Right ventricle myocardium superior (tissue), 1 donor: ENCODE measurements at regions not wholly inside any gene's neighbourhood (a gene's known extent, or its start where the extent isn't known, plus 50 kb on each side); places are given as distances from the start of the nearest gene placed in this dataset.
A peak's percentile ranks its signal among the peaks of the same experiment; 100 is the strongest.
"Not testable (repeated sequence)": the region's sequence is repeated elsewhere in the genome, so short reads cannot be mapped to it uniquely, and the experiment has no call there.

Experiments
- ATAC-seq: fragments of 200-7000 bp; cut with Tn5 transposase; one replicate; pipeline ENCODE4 v1.9.1; 2020; ENCODE audit warnings: mild to moderate bottlenecking; ENCODE audit not compliant: poor library complexity
- DNase-seq: peaks from one replicate; pipeline ENCODE4 v3.0.0-alpha.2; 2020
- intact Hi-C: fragments of 100-400 bp; cut with DNase I; formaldehyde crosslinking; loops from one replicate; pipeline ENCODE4 v1.11.2; 2022
- donor health status: DM: no; HTN: yes; CAD: no; lungs with severe emphysema.

DNA sequence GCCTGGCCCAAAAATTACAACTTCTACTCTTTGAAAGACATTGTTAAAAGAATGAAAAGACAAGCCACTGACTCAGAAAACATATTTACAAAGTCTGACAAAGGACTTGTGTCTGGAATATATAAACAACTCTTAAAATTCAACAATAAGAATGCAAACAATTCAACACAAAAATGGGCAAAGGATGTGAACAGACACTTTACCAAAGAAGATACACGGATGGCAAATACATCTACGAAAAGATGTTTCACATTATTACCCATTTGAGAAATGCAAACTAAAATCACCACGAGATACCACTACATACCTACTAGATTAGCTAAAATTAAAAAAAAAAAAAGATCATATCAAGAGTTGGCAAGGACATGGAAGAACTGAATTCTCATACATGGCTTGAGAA lies 80.8 kb upstream of the METRNL start:
- DNase-seq, result no peak
- intact Hi-C loops, result no loop called here
- ATAC-seq, result no peak

DNA sequence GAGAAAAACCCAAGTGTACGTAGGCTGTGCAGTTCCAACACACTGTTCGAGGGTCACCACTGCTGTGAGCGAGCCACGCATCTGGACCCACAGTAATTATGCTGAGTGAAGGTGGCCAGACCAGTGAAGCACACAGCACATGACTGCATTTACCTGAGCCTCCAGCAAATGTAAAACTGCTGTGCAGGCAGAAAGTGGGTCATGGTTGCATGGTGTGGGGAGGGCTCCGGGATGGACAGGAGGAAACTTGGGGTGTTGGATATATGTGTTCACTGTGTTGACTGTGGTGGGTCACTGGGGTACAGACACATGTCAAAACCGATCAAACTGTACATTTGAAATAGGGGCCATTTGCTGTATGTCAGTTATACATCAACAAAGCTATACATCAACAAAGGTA lies 78.7 kb upstream of the METRNL start:
- DNase-seq, result no peak
- no peak for ATAC-seq
- intact Hi-C loops, result no loop called here

DNA sequence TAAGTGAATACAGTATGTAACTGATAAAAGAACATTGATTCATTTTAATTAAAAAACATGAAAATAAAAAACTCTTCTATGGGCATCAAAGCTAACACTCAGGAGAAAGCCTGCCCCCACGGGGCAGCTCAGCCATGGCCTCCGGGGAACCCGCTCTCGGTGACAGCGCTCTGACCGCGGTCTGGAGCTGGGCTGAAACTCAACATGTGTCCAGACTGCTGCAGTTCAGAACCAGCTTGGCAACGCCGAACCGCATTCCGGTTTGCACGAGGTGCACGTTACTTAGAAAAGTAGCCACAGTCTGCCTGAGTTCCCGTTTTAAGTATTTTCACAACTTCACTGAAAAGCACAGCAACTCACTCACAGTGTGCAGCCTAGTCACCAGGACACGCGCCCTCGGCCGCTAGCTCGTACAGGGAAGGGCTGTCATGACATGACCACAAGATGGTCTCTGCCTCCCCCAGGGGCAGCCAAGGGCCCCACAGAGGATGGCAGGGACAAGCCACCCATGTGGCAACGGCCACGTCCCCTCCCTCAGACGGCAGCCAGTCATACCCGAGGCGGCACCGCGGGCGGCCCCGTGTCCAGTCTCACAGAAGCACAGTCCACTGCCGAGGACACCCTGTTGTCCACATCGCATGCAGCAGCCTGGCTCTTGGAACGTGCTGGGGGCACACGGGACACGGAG lies 77.1 kb upstream of the METRNL start:
- ATAC-seq (no peak), DNase-seq (no peak)
- intact Hi-C loops, result no loop called here

DNA sequence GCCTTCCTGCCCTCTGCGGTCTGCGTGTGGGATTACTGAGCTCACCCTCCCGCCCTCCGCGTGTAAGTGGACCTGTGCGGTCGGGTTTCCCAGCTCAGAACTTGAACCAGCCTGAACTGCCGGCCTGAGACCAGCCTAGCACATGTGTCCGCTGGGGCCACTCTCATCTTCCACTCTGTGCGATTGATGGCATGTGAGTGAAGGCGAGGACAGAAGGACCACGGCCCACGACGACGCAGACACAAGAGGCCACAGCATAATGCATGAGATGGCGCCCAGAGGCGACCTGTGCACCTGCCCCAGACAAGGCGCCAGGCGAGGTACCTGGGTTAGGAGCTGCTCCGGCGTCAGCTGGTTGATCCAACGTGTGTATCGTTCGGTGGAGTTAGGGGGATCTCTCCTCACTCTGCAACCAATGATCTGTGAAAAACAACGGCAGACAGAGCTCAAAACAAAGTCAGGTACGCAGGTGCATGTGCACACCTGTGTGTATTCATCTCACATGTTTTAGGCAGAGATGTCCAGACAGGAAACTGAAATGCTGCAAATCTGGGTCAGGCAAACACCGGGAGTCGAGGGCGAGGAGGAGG lies 74.5 kb upstream of the METRNL start:
- intact Hi-C loops, result no loop called here
- DNase-seq (no peak), ATAC-seq (no peak)

DNA sequence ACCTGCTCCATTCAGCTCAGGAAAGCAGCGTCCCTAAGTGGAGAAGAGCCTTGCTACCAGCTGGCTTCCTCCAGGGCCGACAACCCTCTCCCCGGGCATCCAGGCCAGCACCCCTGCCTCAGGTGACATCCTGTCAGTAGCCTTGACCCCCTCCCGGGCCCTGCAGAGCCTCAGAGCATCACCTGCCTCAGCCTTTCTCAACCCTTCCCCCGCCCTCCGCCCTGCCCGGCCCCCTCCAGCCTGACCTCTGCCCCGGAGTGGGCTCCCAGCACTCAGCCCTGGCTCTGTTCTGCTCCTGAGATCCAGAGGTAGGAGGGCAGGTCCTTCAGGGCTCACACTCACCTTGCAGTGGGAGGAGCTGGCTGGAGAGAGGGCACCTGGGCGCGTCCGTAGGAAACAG lies 73.8 kb upstream of the METRNL start:
- no peak for ATAC-seq
- intact Hi-C loops, result no loop called here

DNA sequence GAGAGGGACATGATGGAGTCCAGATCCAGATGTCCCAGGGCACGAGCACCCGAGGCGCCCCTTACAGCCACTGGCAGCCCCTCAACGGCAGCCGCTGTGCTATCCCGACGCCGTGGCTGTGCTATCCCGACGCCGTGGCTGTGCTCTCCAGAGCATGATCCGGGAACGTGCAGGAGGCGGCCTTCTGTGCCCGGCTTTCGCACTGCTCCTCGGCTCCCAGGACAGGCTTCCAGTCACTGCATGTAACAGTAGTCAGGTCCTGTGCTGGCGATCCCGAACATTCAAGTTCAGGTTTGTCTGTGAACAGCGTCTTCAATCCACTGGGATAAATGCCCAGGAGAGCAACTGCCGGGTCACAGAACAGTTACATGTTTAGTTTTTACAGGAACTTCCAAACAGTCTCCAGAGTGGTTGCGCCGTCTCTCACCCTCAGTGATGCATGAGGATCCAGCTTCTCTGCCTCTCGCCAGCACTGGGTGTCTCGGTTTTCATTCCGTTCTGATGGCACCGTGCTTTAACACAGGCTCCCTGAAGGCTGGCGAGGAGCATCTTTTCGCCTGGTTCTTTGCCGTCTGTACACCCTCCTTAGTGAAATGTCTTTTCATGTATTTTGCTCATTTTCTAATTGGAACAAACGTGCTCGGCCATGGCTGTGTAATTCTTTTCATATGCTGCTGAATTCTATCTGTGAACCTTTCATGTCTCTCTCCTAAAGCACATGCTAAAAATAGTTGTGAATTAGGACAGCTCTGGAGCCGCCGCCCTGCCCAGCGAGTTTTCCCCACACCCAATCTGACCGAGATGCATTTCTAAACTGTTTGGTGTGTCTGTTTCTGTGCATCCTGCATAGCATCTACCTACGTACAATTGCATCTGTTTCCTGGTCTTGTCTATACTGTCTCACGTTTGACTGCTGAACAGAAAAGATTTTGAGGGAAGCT lies 72.6 kb upstream of the METRNL start:
- ATAC-seq, result peak; percentile 83

More for the DNA sequence above, 73.8 kb upstream of the METRNL start:
- no peak for DNase-seq

DNA sequence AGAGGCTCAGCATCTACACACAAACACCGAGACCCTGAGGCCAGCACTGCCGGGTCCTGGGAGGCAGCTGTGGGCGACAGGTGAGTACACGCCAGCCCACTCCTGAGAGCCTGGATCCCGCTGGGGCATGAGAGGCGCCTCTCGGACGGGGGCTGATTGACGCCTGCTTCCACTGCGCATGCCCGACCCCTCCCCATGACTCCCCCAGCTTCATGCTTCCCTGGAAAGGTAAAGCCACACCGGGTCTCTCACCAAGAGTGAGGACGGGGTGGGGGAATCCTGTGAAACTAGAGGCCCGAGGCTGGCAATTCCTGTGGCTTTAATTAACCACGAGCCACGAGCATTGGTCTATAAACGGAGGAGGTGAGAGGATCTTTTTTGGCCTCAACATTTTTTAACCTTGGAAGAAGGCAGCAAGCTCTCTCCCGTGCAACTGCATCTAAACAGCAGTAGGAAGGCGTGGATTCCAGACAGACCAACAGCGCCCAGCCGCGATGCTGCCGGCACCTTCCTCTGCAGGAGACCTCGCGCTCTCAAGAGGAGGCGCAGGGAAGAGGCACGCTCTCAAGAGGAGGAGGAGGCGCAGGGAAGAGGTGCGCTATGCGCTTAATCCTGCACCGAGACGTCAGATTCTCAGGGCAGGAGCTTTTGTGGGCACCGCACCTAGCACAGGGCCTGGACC lies 71.8 kb upstream of the METRNL start:
- intact Hi-C loops, result no loop called here
- ATAC-seq, result no peak
- DNase-seq, result no peak

More for the DNA sequence above, 72.6 kb upstream of the METRNL start:
- DNase-seq, result no peak
- intact Hi-C loops, result no loop called here

DNA sequence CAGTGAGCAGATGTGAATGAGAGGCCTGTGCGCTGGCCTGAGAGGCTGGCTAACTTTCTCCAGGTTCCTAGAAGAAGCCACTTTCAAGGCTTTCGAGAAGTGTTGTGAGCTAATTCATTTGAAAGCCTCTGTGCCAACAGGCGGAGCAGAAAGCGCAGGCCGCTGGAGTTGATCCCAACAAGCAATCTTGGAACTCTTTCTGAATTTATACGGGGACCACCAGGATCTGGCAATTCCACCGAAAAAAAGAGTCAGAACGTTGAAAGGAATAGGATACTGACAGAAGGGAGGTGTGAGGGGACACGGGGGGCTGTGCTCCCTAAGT lies 71.3 kb upstream of the METRNL start:
- ATAC-seq, result no peak
- DNase-seq, result no peak
- intact Hi-C loops, result no loop called here

DNA sequence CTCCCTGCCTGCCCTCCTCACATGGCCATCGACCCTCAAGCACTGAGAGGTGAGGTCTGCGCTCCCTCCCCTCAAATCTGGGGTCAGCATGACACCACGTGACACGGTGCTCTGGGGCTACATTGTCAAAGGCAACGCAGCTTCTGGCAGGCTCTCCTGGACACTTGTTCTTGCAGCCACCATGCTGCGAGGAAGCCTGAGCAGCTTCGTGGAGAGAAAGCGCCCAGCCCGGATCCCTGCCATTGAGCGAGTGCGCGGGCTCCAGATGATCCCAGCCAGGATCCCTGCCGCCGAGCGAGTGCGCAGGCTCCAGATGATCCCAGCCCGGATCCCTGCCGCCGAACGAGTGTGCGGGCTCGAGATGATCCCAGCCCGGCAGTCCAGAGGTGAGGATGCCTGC lies 70.9 kb upstream of the METRNL start:
- intact Hi-C loops, result no loop called here
- ATAC-seq, result no peak
- DNase-seq, result no peak

DNA sequence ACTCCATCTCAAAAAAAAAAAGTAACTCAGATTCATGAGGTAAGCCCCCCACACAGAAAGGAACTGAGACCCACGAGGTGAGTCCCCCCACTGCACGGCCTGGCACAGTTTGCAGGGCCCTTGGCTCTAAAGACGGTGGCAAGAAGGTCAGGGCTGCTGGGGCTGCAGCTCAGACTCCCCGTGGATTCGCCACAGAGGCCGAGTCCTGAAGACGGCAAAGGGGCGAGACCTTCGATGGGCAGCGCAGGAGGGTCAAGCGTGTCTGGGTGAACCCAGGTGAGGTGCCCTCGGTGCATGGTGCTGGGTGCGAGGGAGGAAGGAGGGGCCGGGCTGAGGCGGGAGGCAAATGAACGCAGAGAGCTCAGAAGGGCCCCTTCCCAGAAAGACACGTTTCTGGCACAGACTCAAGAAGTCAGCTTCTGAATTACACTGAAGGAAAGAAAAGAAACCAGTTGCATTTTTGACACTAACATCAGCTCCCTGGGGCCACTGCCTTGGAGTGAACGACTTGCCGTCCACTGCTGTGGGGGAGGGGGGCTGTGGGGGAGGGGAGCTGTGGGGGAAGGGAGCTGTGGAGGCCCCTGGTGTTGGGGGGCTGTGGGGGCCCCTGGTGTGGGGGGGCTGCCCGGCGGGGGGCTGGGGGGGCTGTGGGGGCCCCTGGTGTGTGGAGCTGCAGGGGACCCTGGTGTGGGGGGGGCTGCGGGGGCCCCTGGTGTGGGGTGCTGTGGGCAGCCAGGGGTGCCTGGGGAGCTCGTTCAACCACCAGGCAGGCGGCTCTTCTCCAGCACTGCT lies 69.8 kb upstream of the METRNL start:
- intact Hi-C loops, result no loop called here
- DNase-seq, result no peak
- no peak for ATAC-seq

DNA sequence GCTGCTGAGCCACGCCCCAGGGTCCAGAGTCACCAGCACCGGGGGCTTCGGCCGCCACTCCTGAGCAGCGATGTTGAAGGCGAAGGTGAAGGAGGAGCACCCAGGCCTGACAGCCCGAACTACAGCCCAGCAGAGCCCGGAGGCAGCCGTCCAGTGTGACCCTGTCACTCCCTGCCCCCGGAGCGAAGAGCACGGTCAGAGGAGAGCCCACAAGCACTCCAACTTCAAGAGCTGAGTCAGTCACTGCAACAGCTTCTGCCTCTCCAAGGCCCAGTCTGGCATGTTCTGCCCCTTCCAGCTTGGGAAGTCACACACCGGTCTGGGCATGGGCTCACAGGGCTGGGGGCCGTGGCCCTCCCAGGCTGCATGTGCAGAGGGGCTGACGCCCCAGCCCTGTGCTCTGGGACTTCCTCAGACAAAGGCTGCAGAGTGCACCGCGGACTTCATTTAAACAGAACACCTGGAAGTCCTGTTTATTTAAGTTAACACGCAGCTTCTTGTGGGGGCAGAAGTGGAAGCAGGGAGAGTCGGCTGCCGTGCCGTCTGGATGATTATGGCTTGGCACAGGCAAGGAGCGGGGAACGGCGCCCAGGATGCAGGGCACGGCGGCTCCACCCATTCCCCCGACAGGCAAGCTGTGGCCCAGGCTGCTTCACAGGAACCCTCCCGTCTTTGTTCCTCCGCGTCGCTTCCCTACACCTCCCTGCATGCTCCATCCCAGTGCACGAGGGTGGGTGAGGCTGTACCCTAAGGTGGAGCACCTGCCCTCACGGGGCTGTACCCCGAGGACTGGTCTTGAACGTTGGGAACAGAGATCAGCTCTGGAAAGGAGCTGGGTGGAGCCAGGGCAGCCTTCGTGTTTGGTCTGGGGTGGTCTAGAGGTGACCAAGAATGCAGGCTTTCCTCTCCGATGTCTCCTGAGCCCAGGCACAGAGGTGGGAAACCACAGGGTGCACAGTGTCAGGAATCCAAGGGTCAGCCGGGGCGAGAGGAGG lies 68.9 kb upstream of the METRNL start:
- ATAC-seq (no peak), DNase-seq (no peak)
- intact Hi-C loops, result no loop called here

DNA sequence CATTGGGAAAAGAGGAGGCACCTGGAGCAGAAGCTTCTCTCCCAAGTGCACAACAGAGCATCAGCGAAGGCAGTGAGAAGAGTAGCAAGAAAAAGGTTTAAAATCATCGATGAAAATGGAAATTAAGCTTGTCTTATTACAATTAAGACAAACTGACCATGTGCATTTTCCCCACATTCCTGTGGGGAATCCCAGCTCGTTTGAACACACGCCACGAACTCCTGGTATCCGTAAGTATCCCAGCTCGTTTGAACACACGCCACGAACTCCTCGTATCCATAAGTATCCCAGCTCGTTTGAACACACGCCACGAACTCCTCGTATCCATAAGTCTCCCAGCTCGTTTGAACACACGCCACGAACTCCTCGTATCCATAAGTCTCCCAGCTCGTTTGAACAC lies 67.7 kb upstream of the METRNL start:
- intact Hi-C loops, ATAC-seq, DNase-seq: not testable (repeated sequence)

DNA sequence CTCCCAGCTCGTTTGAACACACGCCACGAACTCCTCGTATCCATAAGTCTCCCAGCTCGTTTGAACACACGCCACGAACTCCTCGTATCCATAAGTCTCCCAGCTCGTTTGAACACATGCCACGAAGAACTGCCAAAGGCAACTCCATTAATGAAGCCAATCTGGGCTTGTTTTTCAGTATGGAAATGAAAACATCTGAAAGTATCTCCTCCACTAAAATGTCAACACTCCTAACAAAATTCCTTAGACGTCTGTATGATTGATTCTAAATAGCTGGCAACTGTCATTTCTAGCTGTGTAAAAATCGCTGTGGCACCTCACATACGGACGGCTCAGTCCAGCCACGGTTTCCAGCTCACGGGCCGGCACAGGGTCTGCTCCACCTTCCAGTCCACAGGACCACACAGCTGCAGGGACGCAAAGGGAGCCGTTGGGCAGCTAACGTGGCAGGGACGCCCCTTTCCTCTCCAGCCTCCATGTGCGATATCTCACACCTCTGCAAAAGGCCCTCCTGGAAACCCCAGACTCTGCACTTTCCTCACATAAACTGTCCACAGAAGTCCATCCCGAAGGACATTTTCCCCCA lies 67.1 kb upstream of the METRNL start:
- DNase-seq (no peak), ATAC-seq (no peak)

DNA sequence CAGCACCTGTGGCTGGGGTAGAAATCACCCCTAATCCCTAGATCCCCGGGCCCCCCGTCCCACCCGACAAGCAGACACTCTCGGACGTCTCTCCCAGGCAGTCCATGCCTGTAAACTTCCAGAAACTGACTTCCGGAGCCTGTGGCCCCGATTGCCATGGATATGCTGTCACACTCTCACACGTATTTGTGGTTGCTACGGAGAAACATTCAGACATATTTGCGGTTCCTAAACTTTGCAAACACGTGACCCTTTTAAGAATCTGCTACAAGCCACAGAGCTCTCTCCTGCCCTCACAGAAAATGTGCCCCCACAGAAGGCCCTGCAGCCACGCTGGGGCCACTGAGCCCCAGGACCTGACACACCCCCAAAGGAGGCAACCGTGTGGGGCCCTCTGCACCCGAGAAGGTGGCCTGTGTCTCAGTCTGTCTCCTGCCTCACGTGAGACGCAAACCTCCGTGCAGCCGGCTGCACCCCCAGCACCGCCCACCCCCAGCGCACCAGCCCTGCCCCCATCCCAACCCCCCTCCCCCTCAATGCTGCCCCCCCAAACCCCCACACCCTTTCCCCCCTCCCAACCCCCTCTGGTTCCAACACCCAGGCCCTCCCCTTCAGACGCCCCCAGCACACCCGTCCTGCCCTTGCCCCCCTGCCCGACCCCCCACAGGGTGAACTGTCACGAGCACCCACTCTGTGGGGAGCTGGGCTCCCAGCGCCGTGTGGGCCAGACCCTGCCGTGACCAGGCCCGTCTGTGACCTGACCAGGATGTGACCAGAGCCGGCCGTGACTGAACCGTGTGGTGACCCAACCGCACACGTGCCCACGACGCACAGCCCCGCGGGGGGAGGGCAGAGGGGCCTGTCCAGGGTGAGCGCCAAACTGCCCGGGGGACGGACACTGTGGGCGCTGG lies 66.3 kb upstream of the METRNL start:
- DNase-seq, result no peak
- no peak for ATAC-seq
- intact Hi-C loops, result no loop called here

More for the DNA sequence above, 67.1 kb upstream of the METRNL start:
- intact Hi-C loops, result no loop called here

DNA sequence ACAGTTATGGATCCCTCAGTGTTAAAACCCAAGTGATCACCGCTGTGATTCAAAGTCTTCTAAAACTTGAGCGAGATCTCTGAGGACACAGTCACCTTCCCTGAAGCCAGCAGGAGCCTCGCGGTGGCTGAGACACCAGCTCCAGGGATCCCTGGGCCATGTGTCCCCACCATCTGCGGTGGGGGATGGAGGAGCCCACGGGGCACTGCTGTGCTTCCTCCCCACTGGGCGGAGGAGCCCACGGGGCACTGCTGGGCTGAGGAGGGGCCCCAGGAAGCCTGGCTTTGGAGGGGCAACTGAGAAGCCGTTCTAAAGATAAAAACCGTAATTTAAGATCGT lies 65.7 kb upstream of the METRNL start:
- DNase-seq (no peak), ATAC-seq (no peak)
- intact Hi-C loops, result no loop called here

DNA sequence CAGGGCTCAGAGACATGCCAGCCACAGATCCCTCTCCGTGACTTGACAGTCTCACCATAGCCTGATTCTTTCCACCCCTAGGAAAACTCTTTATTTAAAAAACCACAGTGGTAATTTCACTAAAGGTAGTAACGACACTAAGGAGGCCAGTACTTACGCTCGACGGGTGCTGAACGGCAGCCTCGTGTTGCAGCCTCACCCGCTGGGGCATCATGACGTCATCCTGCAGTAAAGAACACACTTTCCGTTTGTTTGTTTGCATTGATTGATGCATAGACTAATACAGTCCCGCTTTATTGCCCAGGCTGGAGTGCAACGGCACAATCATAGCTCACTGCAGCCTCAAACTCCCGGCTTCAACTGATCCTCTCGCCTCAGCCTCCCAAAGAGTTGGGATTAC lies 65.1 kb upstream of the METRNL start:
- no peak for ATAC-seq
- DNase-seq, result no peak
- intact Hi-C loops, result no loop called here
